Subcutaneous abdominal adipose tissue (tissue), 5 donors: ENCODE measurements at regions not wholly inside any gene's neighbourhood (a gene's known extent, or its start where the extent isn't known, plus 50 kb on each side); places are given as distances from the start of the nearest gene placed in this dataset.

ENCODE experiments used
- H3K27ac ChIP-seq: one replicate; pipeline ENCODE4 v1.7.0; 2013; ENCODE audit warnings: low read depth, mild to moderate bottlenecking, inconsistent platforms, low read length, moderate library complexity
- H3K27me3 ChIP-seq, 5 donors: one replicate each; pipeline ENCODE4 v1.7.0; 2013; ENCODE audit warnings: low read length in 5 of 5, inconsistent platforms in 1 of 5; ENCODE audit not compliant: control insufficient read depth in 5 of 5, insufficient read depth in 4 of 5
- H3K36me3 ChIP-seq, 5 donors: one replicate each; pipeline ENCODE4 v1.7.0; 2013; ENCODE audit warnings: low read length in 5 of 5; ENCODE audit not compliant: control insufficient read depth in 5 of 5, insufficient read depth in 5 of 5
- H3K4me1 ChIP-seq, 5 donors: one replicate each; pipeline ENCODE4 v1.7.0; 2013; ENCODE audit warnings: low read length in 5 of 5, mild to moderate bottlenecking in 3 of 5, moderate library complexity in 1 of 5; ENCODE audit not compliant: control insufficient read depth in 5 of 5, insufficient read depth in 5 of 5
- H3K4me3 ChIP-seq, 5 donors: one replicate each; pipeline ENCODE4 v1.7.0; 2013; ENCODE audit warnings: low read length in 5 of 5, low read depth in 1 of 5
- H3K9ac ChIP-seq, 5 donors: one replicate each; pipeline ENCODE4 v1.7.0; 2013; ENCODE audit warnings: low read length in 5 of 5, mild to moderate bottlenecking in 4 of 5, moderate library complexity in 3 of 5
- H3K9me3 ChIP-seq, 5 donors: one replicate each; pipeline ENCODE4 v1.7.0; 2013; ENCODE audit warnings: low read length in 5 of 5; ENCODE audit not compliant: control insufficient read depth in 5 of 5
- donor health status: healthy.
- donor health status: healthy.
- donor health status: healthy.
- donor health status: healthy.
- donor health status: healthy.

- H3K9ac ChIP-seq = no peak overlapping the region
- no peaks in the 10 kb centered on the region for H3K4me1 ChIP-seq
- H3K4me3 ChIP-seq = no peak overlapping the region
- no peaks in the 10 kb centered on the region for H3K36me3 ChIP-seq
- H3K27me3 ChIP-seq = no peaks in the 10 kb centered on the region
- no peaks in the 10 kb centered on the region for H3K9me3 ChIP-seq
- no peak overlapping the region for H3K27ac ChIP-seq
Measured at GRCh38 chr5:116908537-116908936, 333.9 kb upstream of the SEMA6A start.

GRCh38 chr5:116905885-116906284, 331.3 kb upstream of the SEMA6A start:
- Histone ChIP-seq H3K9me3 (no peaks in the 10 kb centered on the region), H3K36me3 (no peaks in the 10 kb centered on the region), H3K4me1 (no peaks in the 10 kb centered on the region), H3K27ac (no peak overlapping the region), H3K27me3 (no peaks in the 10 kb centered on the region), H3K9ac (no peak overlapping the region), H3K4me3 (no peak overlapping the region)

- Histone ChIP-seq H3K27me3 (no peaks in the 10 kb centered on the region), H3K27ac (no peak overlapping the region), H3K9ac (no peak overlapping the region), H3K9me3 (no peaks in the 10 kb centered on the region), H3K36me3 (no peaks in the 10 kb centered on the region), H3K4me3 (no peak overlapping the region), H3K4me1 (no peaks in the 10 kb centered on the region)
Measured at GRCh38 chr5:116900793-116901192, 326.2 kb upstream of the SEMA6A start.

- no peak overlapping the region for H3K4me3 ChIP-seq
- H3K36me3 ChIP-seq = no peaks in the 10 kb centered on the region
- no peaks in the 10 kb centered on the region for H3K4me1 ChIP-seq
- H3K9me3 ChIP-seq = no peaks in the 10 kb centered on the region
- no peak overlapping the region for H3K9ac ChIP-seq
- no peak overlapping the region for H3K27ac ChIP-seq
- no peaks in the 10 kb centered on the region for H3K27me3 ChIP-seq
Measured at GRCh38 chr5:116898917-116899316, 324.3 kb upstream of the SEMA6A start.

GRCh38 chr5:116897291-116897690, 322.7 kb upstream of the SEMA6A start:
- H3K4me3 ChIP-seq = no peak overlapping the region
- H3K9me3 ChIP-seq = no peaks in the 10 kb centered on the region
- no peaks in the 10 kb centered on the region for H3K27me3 ChIP-seq
- H3K9ac ChIP-seq = no peak overlapping the region
- no peak overlapping the region for H3K27ac ChIP-seq
- no peaks in the 10 kb centered on the region for H3K4me1 ChIP-seq
- H3K36me3 ChIP-seq = no peaks in the 10 kb centered on the region

GRCh38 chr5:116896001-116896400, 321.4 kb upstream of the SEMA6A start:
- H3K4me3 ChIP-seq = no peak overlapping the region
- no peaks in the 10 kb centered on the region for H3K4me1 ChIP-seq
- H3K27ac ChIP-seq = no peak overlapping the region
- H3K9ac ChIP-seq = no peak overlapping the region
- no peaks in the 10 kb centered on the region for H3K36me3 ChIP-seq
- no peaks in the 10 kb centered on the region for H3K27me3 ChIP-seq
- H3K9me3 ChIP-seq = no peaks in the 10 kb centered on the region

- H3K9me3 ChIP-seq = no peaks in the 10 kb centered on the region
- H3K27ac ChIP-seq = no peak overlapping the region
- H3K4me1 ChIP-seq = no peaks in the 10 kb centered on the region
- no peak overlapping the region for H3K4me3 ChIP-seq
- no peak overlapping the region for H3K9ac ChIP-seq
- no peaks in the 10 kb centered on the region for H3K27me3 ChIP-seq
- no peaks in the 10 kb centered on the region for H3K36me3 ChIP-seq
Measured at GRCh38 chr5:116892993-116893392, 318.4 kb upstream of the SEMA6A start.

GRCh38 chr5:116887104-116887503, 312.5 kb upstream of the SEMA6A start:
- Histone ChIP-seq H3K36me3 (no peaks in the 10 kb centered on the region), H3K4me3 (no peak overlapping the region), H3K27ac (no peak overlapping the region), H3K27me3 (no peaks in the 10 kb centered on the region), H3K4me1 (no peaks in the 10 kb centered on the region), H3K9ac (no peak overlapping the region), H3K9me3 (no peaks in the 10 kb centered on the region)

- Histone ChIP-seq H3K4me1 (no peaks in the 10 kb centered on the region), H3K27ac (no peak overlapping the region), H3K9me3 (peaks cover 0 to 3% (median 0%) of the 10 kb centered on the region in 5 donors), H3K9ac (no peak overlapping the region), H3K27me3 (no peaks in the 10 kb centered on the region), H3K36me3 (no peaks in the 10 kb centered on the region), H3K4me3 (no peak overlapping the region)
Measured at GRCh38 chr5:116885825-116886224, 311.2 kb upstream of the SEMA6A start.

GRCh38 chr5:116883875-116884274, 309.3 kb upstream of the SEMA6A start:
- H3K27ac ChIP-seq = no peak overlapping the region
- no peaks in the 10 kb centered on the region for H3K4me1 ChIP-seq
- no peaks in the 10 kb centered on the region for H3K36me3 ChIP-seq
- no peak overlapping the region for H3K4me3 ChIP-seq
- H3K27me3 ChIP-seq = no peaks in the 10 kb centered on the region
- H3K9ac ChIP-seq = no peak overlapping the region
- peaks cover 0 to 4% (median 0%) of the 10 kb centered on the region in 5 donors for H3K9me3 ChIP-seq

- Histone ChIP-seq H3K27ac (no peak overlapping the region), H3K4me3 (no peak overlapping the region)
Measured at GRCh38 chr5:116881921-116882531, 307.4 kb upstream of the SEMA6A start.

More at GRCh38 chr5:116881921-116882531, 307.4 kb upstream of the SEMA6A start:
- peaks cover 0 to 3% (median 0%) of the 10 kb centered on the region in 5 donors for H3K4me1 ChIP-seq
- no peaks in the 10 kb centered on the region for H3K27me3 ChIP-seq
- no peaks in the 10 kb centered on the region for H3K36me3 ChIP-seq
- peaks cover 0 to 4% (median 0%) of the 10 kb centered on the region in 5 donors for H3K9me3 ChIP-seq
- no peak overlapping the region for H3K9ac ChIP-seq
